Colonic mucosa (tissue), 4 donors: ENCODE measurements at regions not wholly inside any gene's neighbourhood (a gene's known extent, or its start where the extent isn't known, plus 50 kb on each side); places are given as distances from the start of the nearest gene placed in this dataset.

Experiments used
- DNase-seq: peaks from one replicate; pipeline ENCODE4 v3.0.0-alpha.2; 2020
- H3K27ac ChIP-seq: fragments of 200-600 bp; one replicate; pipeline ENCODE4 v1.8.0; 2021
- H3K27me3 ChIP-seq: fragments of 200-600 bp; one replicate; pipeline ENCODE4 v1.8.0; 2021
- H3K36me3 ChIP-seq: fragments of 200-600 bp; one replicate; pipeline ENCODE4 v1.8.0; 2021
- H3K4me1 ChIP-seq: fragments of 200-600 bp; one replicate; pipeline ENCODE4 v1.8.0; 2021; ENCODE audit warnings: mild to moderate bottlenecking
- H3K4me3 ChIP-seq: fragments of 200-600 bp; one replicate; pipeline ENCODE4 v1.8.0; 2021
- H3K9ac ChIP-seq, 2 donors: one replicate each; pipeline ENCODE4 v1.7.0; 2013; ENCODE audit warnings: control low read depth in 2 of 2, low read depth in 2 of 2, low read length in 2 of 2
- H3K9me3 ChIP-seq: fragments of 200-600 bp; one replicate; pipeline ENCODE4 v1.8.0; 2021
- intact Hi-C: fragments of 100-400 bp; cut with DNase I; formaldehyde crosslinking; loops from one replicate; pipeline ENCODE4 v1.14.1; 2022
- TF ChIP-seq, protein P1 (sequence below): fragments of 200-600 bp; IDR thresholded peaks from one replicate; pipeline ENCODE4 v1.8.0; 2022; ENCODE audit warnings: antibody characterized with exemption, mild to moderate bottlenecking
- donor health status: healthy.
- donor health status: DM: no; HTN: no; CAD: no.
- donor health status: DM: no; HTN: no; CAD: no.

DNA sequence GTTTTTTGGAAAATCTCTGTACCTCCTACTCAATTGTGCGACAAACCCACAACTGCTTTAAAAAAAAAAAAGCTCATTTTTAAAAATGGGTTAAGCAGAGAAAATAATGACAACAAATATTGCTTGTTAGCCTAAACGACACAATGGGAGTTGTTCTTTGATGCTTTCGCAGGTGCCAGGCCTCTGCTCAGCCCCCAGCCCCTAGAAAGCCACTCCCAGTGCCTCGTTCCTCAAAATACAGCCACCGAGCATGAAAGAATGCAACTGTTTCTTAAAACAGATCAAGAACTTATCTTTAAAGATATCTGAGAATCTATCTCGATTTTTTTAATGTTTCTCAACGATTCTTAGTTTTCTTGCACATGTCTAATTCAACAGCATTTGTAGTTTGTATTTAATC is 85.2 kb upstream of the PFKP start:
- DNase-seq = no peak
- Histone ChIP-seq H3K36me3 (no peaks in the 10 kb centered on the region), H3K9ac (no peak overlapping the region), H3K4me1 (no peaks in the 10 kb centered on the region), H3K27me3 (no peaks in the 10 kb centered on the region), H3K4me3 (no peak overlapping the region), H3K9me3 (no peaks in the 10 kb centered on the region), H3K27ac (no peak overlapping the region)
- intact Hi-C loops = loop anchor here (5.0 kb wide), 1 partner anchor 55 kb away; no protein-coding TSS in a partner anchor
- TF ChIP-seq, protein P1, sequence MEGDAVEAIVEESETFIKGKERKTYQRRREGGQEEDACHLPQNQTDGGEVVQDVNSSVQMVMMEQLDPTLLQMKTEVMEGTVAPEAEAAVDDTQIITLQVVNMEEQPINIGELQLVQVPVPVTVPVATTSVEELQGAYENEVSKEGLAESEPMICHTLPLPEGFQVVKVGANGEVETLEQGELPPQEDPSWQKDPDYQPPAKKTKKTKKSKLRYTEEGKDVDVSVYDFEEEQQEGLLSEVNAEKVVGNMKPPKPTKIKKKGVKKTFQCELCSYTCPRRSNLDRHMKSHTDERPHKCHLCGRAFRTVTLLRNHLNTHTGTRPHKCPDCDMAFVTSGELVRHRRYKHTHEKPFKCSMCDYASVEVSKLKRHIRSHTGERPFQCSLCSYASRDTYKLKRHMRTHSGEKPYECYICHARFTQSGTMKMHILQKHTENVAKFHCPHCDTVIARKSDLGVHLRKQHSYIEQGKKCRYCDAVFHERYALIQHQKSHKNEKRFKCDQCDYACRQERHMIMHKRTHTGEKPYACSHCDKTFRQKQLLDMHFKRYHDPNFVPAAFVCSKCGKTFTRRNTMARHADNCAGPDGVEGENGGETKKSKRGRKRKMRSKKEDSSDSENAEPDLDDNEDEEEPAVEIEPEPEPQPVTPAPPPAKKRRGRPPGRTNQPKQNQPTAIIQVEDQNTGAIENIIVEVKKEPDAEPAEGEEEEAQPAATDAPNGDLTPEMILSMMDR = no peak

DNA sequence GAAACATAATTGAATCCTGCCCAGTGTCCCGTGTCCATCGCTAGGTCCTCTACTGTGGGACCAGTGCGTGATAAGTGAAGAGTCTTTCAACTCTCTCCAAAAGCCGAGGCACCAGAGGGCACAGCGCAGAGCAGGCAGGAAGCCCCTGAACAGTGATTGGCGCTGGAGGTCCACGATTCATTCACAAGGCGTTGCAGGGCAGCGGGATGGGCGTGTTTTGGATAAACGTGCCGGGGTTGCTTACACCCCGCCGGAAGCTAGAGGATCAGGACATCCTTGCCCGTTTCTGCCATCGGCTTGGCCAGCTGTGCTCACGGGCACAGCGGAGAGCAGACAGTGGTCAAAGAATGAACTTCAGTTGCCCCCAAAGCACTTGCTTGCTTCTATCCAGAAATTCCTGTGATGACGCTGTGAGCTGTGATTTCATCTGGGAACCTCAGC is 86.0 kb upstream of the PFKP start:
- Histone ChIP-seq H3K4me1 (no peaks in the 10 kb centered on the region), H3K27ac (no peak overlapping the region), H3K9ac (no peak overlapping the region), H3K9me3 (no peaks in the 10 kb centered on the region), H3K27me3 (no peaks in the 10 kb centered on the region), H3K4me3 (no peak overlapping the region), H3K36me3 (no peaks in the 10 kb centered on the region)
- DNase-seq = no peak
- intact Hi-C loops = loop anchor here (5.0 kb wide), 1 partner anchor 54 kb away; no protein-coding TSS in a partner anchor
- TF ChIP-seq, protein P1 = no peak

DNA sequence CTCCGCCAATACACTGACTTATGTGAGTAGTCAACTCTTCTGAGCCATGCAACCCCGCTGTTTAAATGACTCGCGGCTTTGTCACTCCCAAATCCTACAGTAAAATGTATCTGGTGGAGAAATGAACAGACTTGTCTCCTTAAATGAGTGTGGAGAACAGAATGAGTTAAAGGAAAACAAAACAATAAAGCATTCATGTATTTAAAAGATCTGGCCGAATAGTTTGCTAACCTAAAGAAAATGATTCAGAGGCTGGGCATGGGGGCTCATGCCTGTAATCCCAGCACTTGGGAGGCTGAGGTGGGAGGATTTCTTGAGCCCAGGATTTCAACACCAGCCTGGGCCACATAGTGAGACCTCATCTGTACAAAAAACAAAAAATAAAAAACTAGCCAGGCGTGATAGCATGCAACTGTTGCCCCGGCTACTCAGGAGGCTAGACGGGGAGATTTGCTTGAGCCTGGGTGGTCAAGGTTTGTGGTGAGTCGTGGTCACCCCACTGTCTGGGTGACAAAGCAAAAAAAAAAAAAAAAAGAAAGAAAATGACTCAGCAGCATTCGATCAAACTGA is 86.5 kb upstream of the PFKP start:
- H3K36me3 ChIP-seq = no peaks in the 10 kb centered on the region
- no peak overlapping the region for H3K9ac ChIP-seq

DNA sequence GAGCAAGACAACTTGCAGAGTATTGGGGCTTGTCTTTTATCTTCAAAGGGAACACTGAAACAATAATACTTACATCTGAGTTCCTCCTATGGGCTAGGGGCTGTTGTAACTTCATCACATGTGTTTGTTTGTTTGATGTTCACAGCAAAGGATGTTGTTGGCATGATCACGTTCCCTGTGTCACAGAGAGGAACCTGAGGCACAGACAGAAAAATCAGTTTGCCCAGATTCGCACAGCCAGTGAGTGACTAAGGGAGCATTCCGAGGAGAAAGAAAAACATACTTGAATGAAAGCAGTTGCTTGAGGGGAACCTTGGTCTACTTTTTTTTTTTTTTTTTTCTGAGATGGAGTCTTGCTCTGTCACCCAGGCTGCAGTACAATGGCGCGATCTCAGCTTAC is 87.2 kb upstream of the PFKP start:
- DNase-seq = no peak
- no peak overlapping the region for H3K9ac ChIP-seq
- no peaks in the 10 kb centered on the region for H3K9me3 ChIP-seq
- no peaks in the 10 kb centered on the region for H3K4me1 ChIP-seq
- intact Hi-C loops = loop anchor here (5.0 kb wide), 1 partner anchor 53 kb away; no protein-coding TSS in a partner anchor
- no peak overlapping the region for H3K4me3 ChIP-seq
- H3K27me3 ChIP-seq = no peaks in the 10 kb centered on the region
- H3K27ac ChIP-seq = no peak overlapping the region
- TF ChIP-seq, protein P1 = no peak
- no peaks in the 10 kb centered on the region for H3K36me3 ChIP-seq

More for the DNA sequence above, 86.5 kb upstream of the PFKP start:
- H3K27me3 ChIP-seq = no peaks in the 10 kb centered on the region
- DNase-seq = peak; percentile 0
- H3K27ac ChIP-seq = no peak overlapping the region
- H3K9me3 ChIP-seq = no peaks in the 10 kb centered on the region
- intact Hi-C loops = loop anchor here (5.0 kb wide), 1 partner anchor 54 kb away; no protein-coding TSS in a partner anchor
- TF ChIP-seq, protein P1 = no peak
- no peak overlapping the region for H3K4me3 ChIP-seq
- H3K4me1 ChIP-seq = no peaks in the 10 kb centered on the region

DNA sequence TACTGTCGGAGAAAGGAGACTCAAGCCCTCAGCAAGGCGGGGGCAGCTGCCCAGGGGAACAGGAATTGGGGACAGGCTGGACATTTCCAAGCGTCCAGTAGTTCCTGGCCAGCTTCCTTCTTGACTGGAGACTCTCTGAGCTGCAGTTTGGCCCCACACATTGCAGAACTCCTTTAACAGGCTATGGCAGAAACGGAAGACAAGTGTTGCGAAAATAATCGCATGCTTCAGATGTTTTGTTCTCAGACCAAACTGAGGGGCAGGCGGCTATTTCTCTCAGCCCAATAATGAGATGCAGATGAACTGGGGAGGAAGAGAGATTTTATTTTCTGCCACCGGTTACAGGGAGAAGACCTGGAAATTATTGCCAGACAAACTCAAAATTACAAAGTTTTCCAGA is 88.0 kb upstream of the PFKP start:
- intact Hi-C loops = loop anchor here (10.0 kb wide), 1 partner anchor 145 kb away; no protein-coding TSS in a partner anchor
- TF ChIP-seq, protein P1 = no peak

More for the DNA sequence above, 88.0 kb upstream of the PFKP start:
- no peak overlapping the region for H3K4me3 ChIP-seq
- DNase-seq = no peak
- no peaks in the 10 kb centered on the region for H3K27me3 ChIP-seq
- no peaks in the 10 kb centered on the region for H3K4me1 ChIP-seq
- no peaks in the 10 kb centered on the region for H3K9me3 ChIP-seq
- H3K27ac ChIP-seq = no peak overlapping the region
- no peak overlapping the region for H3K9ac ChIP-seq
- no peaks in the 10 kb centered on the region for H3K36me3 ChIP-seq
